ENCODE measurements at regions not wholly inside any gene's neighbourhood (a gene's known extent, or its start where the extent isn't known, plus 50 kb on each side); places are given as distances from the start of the nearest gene placed in this dataset.

- TF ChIP-seq CTCF (IDR thresholded peaks at IDR 0.05) (no peak), CEBPB (IDR thresholded peaks at IDR 0.05) (no peak), CBX8 (IDR thresholded peaks at IDR 0.05) (no peak), ZSCAN20 (CRISPR knock-in tag; IDR thresholded peaks at IDR 0.05) (no peak), MAX (IDR thresholded peaks at IDR 0.05) (no peak)
- TF ChIP-seq, protein P1, sequence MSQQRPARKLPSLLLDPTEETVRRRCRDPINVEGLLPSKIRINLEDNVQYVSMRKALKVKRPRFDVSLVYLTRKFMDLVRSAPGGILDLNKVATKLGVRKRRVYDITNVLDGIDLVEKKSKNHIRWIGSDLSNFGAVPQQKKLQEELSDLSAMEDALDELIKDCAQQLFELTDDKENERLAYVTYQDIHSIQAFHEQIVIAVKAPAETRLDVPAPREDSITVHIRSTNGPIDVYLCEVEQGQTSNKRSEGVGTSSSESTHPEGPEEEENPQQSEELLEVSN (IDR thresholded peaks at IDR 0.05; ENCODE audit: borderline replicate concordance, low read depth), result no peak
Observed at GRCh38 chr5:41661254-41661653, 150.9 kb upstream of the PLCXD3 start.

All from A549 (cell line).